B cell (primary cell): ENCODE measurements at regions not wholly inside any gene's neighbourhood (a gene's known extent, or its start where the extent isn't known, plus 50 kb on each side); places are given as distances from the start of the nearest gene placed in this dataset.

Experiments
- ATAC-seq: fragments of 200-7000 bp; cut with Tn5 transposase; one replicate; pipeline ENCODE4 v1.10.0; 2021; ENCODE audit warnings: low read depth, mild to moderate bottlenecking, moderate number of reproducible peaks, moderate library complexity
- CTCF ChIA-PET: fragments of 350-600 bp; sonication (Branson Sonifier 250); formaldehyde crosslinking; loops from one replicate; lab custom pipeline; 2021; ENCODE audit warnings: antibody characterized with exemption, inconsistent platforms; lab: Charles Lee
- POLR2A ChIA-PET: fragments of 350-600 bp; sonication (Branson Sonifier 250); formaldehyde crosslinking; loops from one replicate; lab custom pipeline; 2021; ENCODE audit warnings: antibody characterized with exemption; lab: Charles Lee
- DNase-seq: peaks from one replicate; pipeline ENCODE4 v3.0.0; 2013
- H2AFZ ChIP-seq: 2 replicates; pipeline ENCODE4 v1.6.1; 2012; ENCODE audit warnings: mild to moderate bottlenecking, low read depth, low read length; ENCODE audit not compliant: insufficient read depth, poor library complexity, severe bottlenecking
- H3K27ac ChIP-seq, 2 donors: 1 replicate in 1 of 2; 2 replicates in 1 of 2; pipeline ENCODE4 v1.5.1; 2012 to 2013; ENCODE audit warnings: low read length in 2 of 2, mild to moderate bottlenecking in 2 of 2, moderate library complexity in 1 of 2
- H3K27me3 ChIP-seq, 4 experiments: fragments of 200-600 bp in 1 of 4; sonication (generic) in 1 of 4; replicated peaks in 1 of 4; 1 replicate in 2 of 4; 2 replicates in 2 of 4; pipeline versions ENCODE4 v1.6.1 to v1.7.0; 2013 to 2016; ENCODE audit warnings: low read length in 3 of 4, mild to moderate bottlenecking in 2 of 4, mixed read lengths in 1 of 4, moderate library complexity in 1 of 4; ENCODE audit not compliant: insufficient read depth in 4 of 4, control insufficient read depth in 3 of 4; ENCODE audit errors: control extremely low read depth in 1 of 4
- H3K36me3 ChIP-seq, 2 experiments: replicated peaks in 1 of 2; 1 replicate in 1 of 2; 2 replicates in 1 of 2; pipeline versions ENCODE4 v1.6.1 to v1.7.1; 2013; ENCODE audit warnings: low read length in 1 of 2; ENCODE audit not compliant: insufficient read depth in 2 of 2, control insufficient read depth in 1 of 2; ENCODE audit errors: control extremely low read depth in 1 of 2, extremely low read depth in 1 of 2
- H3K4me1 ChIP-seq, 2 donors: fragments of 200-600 bp in 1 of 2; sonication (generic) in 1 of 2; 1 replicate in 1 of 2; 2 replicates in 1 of 2; pipeline versions ENCODE4 v1.5.1 to v1.6.1; 2013 to 2017; ENCODE audit warnings: low read length in 2 of 2; ENCODE audit not compliant: control insufficient read depth in 2 of 2, insufficient read depth in 2 of 2
- H3K4me2 ChIP-seq: replicated peaks from 2 replicates; pipeline ENCODE3; 2012; ENCODE audit warnings: mild to moderate bottlenecking, low read depth, low read length; ENCODE audit not compliant: poor library complexity, severe bottlenecking
- H3K4me3 ChIP-seq, 5 experiments: fragments of 200-600 bp in 1 of 5; sonication (generic) in 1 of 5; 1 replicate in 3 of 5; 2 replicates in 2 of 5; pipeline versions ENCODE4 v1.5.1 to v1.7.0; 2011 to 2016; ENCODE audit warnings: low read length in 4 of 5, mild to moderate bottlenecking in 4 of 5, low read depth in 2 of 5, control low read depth in 1 of 5, moderate library complexity in 1 of 5; ENCODE audit not compliant: insufficient read depth in 1 of 5; ENCODE audit errors: control extremely low read depth in 1 of 5, extremely low read depth in 1 of 5
- H3K79me2 ChIP-seq: fragments of 200-600 bp; sonication (generic); one replicate; pipeline ENCODE4 v1.6.0; 2016; ENCODE audit warnings: low read length; ENCODE audit not compliant: control insufficient read depth, insufficient read depth
- H3K9ac ChIP-seq: fragments of 200-600 bp; sonication (generic); 2 replicates; pipeline ENCODE4 v1.6.1; 2017; ENCODE audit warnings: mild to moderate bottlenecking, low read length, moderate library complexity
- H3K9me3 ChIP-seq, 3 donors: one replicate each; pipeline versions ENCODE4 v1.6.1 to v1.7.1; 2013; ENCODE audit warnings: low read length in 2 of 3; ENCODE audit not compliant: control insufficient read depth in 2 of 3, insufficient read depth in 1 of 3; ENCODE audit errors: control extremely low read depth in 1 of 3
- H4K20me1 ChIP-seq: 2 replicates; pipeline ENCODE4 v1.6.0; 2012; ENCODE audit warnings: mild to moderate bottlenecking, low read length; ENCODE audit not compliant: insufficient read depth, control insufficient read depth, poor library complexity, severe bottlenecking
- H3K27ac Mint-ChIP-seq: one replicate; pipeline ENCODE4 v1.8.0; 2021; ENCODE audit warnings: mixed read lengths
- H3K27me3 Mint-ChIP-seq: one replicate; pipeline ENCODE4 v1.8.0; 2021; ENCODE audit warnings: mixed read lengths
- H3K4me1 Mint-ChIP-seq: one replicate; pipeline ENCODE4 v1.8.0; 2021; ENCODE audit warnings: mixed read lengths
- H3K4me3 Mint-ChIP-seq: one replicate; pipeline ENCODE4 v1.8.0; 2021; ENCODE audit warnings: mixed read lengths
- H3K9me3 Mint-ChIP-seq: one replicate; pipeline ENCODE4 v1.8.0; 2022; ENCODE audit warnings: mixed read lengths; ENCODE audit not compliant: insufficient read depth
- EZH2 ChIP-seq: IDR thresholded peaks from 2 replicates; pipeline ENCODE4 v1.6.1; 2012; ENCODE audit warnings: borderline replicate concordance, low read depth, mild to moderate bottlenecking, moderate library complexity, low read length; ENCODE audit not compliant: insufficient read depth, poor library complexity, severe bottlenecking
- WGBS: methylation state at CpG from one replicate; pipeline ENCODE4 v1.1.5; 2013; ENCODE audit warnings: missing lambda C conversion rate; ENCODE audit not compliant: insufficient coverage; 5-methylcytosine and 5-hydroxymethylcytosine counted together
- intact Hi-C: fragments of 100-400 bp; cut with micrococcal nuclease; formaldehyde crosslinking; loops from one replicate; pipeline ENCODE4 v1.10.0; 2022
- TF ChIP-seq, protein P1 (sequence below): fragments of 200-600 bp; IDR thresholded peaks from one replicate; pipeline ENCODE4 v1.8.0; 2022; ENCODE audit warnings: antibody characterized with exemption, mild to moderate bottlenecking

DNA sequence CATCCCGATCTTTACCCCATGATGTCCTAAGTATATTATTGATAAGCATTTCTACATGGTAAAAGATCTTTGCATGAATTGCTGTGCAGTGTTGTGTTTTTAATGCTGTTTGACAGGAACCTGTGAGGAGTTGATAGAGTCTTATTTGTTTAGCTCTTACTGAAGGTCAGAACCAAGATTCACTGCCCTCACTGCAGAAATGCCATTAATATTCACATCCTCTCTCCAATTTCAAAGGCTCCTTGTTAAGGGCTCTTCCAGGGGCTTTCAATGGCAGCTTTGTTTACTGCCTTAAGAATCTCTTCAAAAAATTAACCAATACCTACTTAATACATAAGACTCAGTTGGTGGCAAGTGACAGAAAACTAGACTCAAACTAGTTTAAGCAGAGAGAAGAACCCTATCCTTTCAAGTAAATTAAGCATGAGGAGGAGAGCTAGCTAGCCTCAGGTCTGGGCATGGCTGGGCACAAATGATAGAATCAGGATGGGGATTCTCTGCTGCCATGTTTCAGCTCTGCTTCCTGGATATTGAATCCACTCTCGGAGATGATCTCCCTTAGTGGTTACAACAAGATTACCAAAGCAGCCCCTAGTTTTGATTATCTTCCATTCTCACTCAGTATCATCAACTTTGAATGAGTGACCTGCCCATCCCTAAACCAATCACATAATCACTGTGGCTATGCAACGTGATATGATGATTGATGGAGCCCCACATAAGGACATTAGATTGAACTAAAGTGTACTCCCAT is 311.8 kb downstream of the CDH11 start:
- no peaks in the 10 kb centered on the region for H4K20me1 ChIP-seq
- intact Hi-C loops: no loop called here
- no peaks in the 10 kb centered on the region for H3K4me1 ChIP-seq
- Mint-ChIP-seq H3K27me3 (no peaks in the 10 kb centered on the region), H3K4me1 (no peaks in the 10 kb centered on the region), H3K4me3 (no peak overlapping the region), H3K27ac (no peak overlapping the region), H3K9me3 (peaks cover 6% of the 10 kb centered on the region)
- H3K27me3 ChIP-seq: no peaks in the 10 kb centered on the region
- no peaks in the 10 kb centered on the region for H3K36me3 ChIP-seq
- no peak for TF ChIP-seq EZH2
- TF ChIP-seq, protein P1, sequence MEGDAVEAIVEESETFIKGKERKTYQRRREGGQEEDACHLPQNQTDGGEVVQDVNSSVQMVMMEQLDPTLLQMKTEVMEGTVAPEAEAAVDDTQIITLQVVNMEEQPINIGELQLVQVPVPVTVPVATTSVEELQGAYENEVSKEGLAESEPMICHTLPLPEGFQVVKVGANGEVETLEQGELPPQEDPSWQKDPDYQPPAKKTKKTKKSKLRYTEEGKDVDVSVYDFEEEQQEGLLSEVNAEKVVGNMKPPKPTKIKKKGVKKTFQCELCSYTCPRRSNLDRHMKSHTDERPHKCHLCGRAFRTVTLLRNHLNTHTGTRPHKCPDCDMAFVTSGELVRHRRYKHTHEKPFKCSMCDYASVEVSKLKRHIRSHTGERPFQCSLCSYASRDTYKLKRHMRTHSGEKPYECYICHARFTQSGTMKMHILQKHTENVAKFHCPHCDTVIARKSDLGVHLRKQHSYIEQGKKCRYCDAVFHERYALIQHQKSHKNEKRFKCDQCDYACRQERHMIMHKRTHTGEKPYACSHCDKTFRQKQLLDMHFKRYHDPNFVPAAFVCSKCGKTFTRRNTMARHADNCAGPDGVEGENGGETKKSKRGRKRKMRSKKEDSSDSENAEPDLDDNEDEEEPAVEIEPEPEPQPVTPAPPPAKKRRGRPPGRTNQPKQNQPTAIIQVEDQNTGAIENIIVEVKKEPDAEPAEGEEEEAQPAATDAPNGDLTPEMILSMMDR: no peak
- H3K4me2 ChIP-seq: no peak overlapping the region
- H2AFZ ChIP-seq: no peak overlapping the region
- WGBS: 100% methylated on average over 1 of the region's 3 CpGs
- POLR2A ChIA-PET: no interaction called here
- H3K4me3 ChIP-seq: no peak overlapping the region
- no peak overlapping the region for H3K9ac ChIP-seq
- no peaks in the 10 kb centered on the region for H3K79me2 ChIP-seq
- ATAC-seq (no peak), DNase-seq (no peak)
- CTCF ChIA-PET: no interaction called here
- no peak overlapping the region for H3K27ac ChIP-seq
- H3K9me3 ChIP-seq: no peaks in the 10 kb centered on the region

DNA sequence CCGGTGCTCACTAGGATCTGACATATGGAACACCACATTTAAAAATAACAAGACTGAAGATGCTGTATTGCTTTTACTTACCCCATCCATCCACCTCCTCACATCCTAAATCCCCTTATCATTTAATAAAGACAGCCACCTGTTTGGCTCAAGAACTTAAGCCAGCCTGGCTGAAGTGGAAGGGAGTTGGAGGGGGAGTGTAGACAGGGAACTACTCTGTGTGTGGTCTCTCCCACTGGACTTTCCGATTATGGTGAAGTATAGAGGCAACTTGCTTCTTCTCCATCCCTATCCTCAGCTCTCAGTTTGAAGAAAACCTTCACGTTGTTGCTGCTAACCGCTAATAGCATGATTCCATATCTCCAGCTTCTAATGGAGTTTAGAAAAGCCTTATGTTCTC is 313.4 kb downstream of the CDH11 start:
- TF ChIP-seq EZH2: no peak
- TF ChIP-seq, protein P1: no peak
- H4K20me1 ChIP-seq: no peaks in the 10 kb centered on the region
- peaks cover 11% of the 10 kb centered on the region for H3K9me3 Mint-ChIP-seq
- H3K4me3 Mint-ChIP-seq: no peak overlapping the region
- WGBS: 100% methylated on average over 1 of the region's 4 CpGs
- no peak overlapping the region for H3K9ac ChIP-seq
- DNase-seq (no peak), ATAC-seq (no peak)
- H3K4me1 Mint-ChIP-seq: no peaks in the 10 kb centered on the region
- H3K4me2 ChIP-seq: no peak overlapping the region
- no peak overlapping the region for H3K27ac Mint-ChIP-seq
- H3K9me3 ChIP-seq: no peaks in the 10 kb centered on the region
- ChIA-PET POLR2A (no interaction called here), CTCF (no interaction called here)
- H3K4me1 ChIP-seq: no peaks in the 10 kb centered on the region
- no peak overlapping the region for H3K27ac ChIP-seq
- no peaks in the 10 kb centered on the region for H3K27me3 Mint-ChIP-seq
- no peak overlapping the region for H3K4me3 ChIP-seq
- H2AFZ ChIP-seq: no peak overlapping the region
- no peaks in the 10 kb centered on the region for H3K36me3 ChIP-seq
- intact Hi-C loops: no loop called here
- H3K79me2 ChIP-seq: no peaks in the 10 kb centered on the region
- no peaks in the 10 kb centered on the region for H3K27me3 ChIP-seq
